GM21360 (cell line): ENCODE measurements at regions not wholly inside any gene's neighbourhood (a gene's known extent, or its start where the extent isn't known, plus 50 kb on each side); places are given as distances from the start of the nearest gene placed in this dataset.
"Not testable (repeated sequence)": the region's sequence is repeated elsewhere in the genome, so short reads cannot be mapped to it uniquely, and the experiment has no call there.

Experiments used
- ATAC-seq: cut with Tn5 transposase; IDR thresholded peaks from one replicate; pipeline ENCODE4 v1.9.1; 2021; ENCODE audit warnings: mild to moderate bottlenecking, moderate library complexity; ENCODE audit not compliant: unreplicated experiment

- no peak for ATAC-seq
These were observed 247.8 kb downstream of the BCL2 start for GRCh38 chr18:63071701-63072141.

DNA sequence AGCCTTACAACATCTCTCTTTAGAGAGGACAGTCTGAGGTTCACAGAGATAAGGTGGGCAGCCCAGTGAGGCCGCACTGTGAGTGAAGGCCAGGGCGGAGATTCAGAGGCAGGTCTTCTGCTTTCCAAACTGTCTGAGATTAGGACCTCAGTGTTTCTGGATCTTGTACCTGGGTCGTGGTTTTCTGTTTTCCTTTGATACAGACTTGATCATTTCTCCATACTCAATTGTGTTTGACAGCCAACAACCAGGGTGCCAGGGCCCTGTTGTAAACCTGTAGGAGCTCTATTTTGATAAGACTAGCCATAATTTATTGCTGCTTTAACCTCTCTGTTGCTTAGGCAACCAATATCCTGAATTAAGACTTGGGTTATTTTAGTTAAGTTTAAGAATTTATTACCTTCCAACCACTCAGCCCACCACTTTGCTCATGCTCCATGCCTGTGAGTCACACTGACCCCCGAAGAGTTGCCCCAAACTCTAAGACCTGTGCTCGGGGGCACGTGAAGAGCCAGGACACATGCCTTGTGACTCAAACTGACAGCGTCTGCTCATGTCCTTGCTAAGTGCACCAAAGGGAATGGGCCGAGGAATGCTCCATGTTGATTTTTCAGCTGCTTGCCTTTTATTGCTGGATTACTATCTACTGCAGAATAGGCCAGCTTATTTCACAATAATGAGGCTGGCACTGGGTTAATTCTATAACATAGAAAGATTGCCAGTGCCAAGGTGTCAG is 248.6 kb downstream of the BCL2 start:
- ATAC-seq, result no peak

- ATAC-seq, result no peak
These were observed 250.1 kb downstream of the BCL2 start for GRCh38 chr18:63069496-63069895.

GRCh38 chr18:63067939-63068338 is 251.6 kb downstream of the BCL2 start:
- no peak for ATAC-seq

DNA sequence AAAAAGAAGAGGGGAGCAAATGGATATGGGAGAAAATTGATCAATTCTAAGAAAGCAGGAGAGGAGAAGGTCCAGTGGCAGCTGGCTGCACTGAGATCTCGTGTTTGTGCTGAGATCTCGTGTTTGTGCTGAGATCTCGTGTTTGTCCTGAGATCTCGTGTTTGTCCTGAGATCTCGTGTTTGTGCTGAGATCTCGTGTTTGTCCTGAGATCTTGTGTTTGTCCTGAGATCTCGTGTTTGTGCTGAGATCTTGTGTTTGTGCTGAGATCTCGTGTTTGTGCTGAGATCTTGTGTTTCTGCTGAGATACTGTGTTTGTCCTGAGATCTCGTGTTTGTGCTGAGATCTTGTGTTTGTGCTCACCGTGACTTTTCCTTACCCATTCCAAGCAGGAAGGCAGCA is 254.4 kb downstream of the BCL2 start:
- ATAC-seq, result no peak

- ATAC-seq, result no peak
These were observed 256.4 kb downstream of the BCL2 start for GRCh38 chr18:63063171-63063570.

GRCh38 chr18:63062246-63062645 is 257.3 kb downstream of the BCL2 start:
- ATAC-seq, result no peak

DNA sequence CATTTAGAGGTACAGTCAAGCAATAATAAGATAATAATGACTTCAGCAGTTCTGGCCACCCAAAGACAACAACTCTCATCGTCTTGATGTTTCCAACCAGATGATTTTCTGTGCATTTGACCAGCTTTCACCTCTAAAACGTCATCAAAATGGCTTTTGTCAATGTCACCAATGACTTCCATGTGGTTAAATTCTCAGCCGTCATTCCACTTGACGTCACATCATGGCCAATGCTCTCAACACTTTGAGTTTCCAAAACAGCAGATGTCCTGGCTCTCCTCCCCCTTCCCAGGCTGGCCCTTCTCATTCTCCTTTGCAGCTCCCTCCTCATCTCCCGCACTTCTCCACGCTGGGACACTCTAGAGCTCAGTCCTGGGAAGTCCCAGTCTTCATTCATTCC is 258.3 kb downstream of the BCL2 start:
- ATAC-seq, result no peak

DNA sequence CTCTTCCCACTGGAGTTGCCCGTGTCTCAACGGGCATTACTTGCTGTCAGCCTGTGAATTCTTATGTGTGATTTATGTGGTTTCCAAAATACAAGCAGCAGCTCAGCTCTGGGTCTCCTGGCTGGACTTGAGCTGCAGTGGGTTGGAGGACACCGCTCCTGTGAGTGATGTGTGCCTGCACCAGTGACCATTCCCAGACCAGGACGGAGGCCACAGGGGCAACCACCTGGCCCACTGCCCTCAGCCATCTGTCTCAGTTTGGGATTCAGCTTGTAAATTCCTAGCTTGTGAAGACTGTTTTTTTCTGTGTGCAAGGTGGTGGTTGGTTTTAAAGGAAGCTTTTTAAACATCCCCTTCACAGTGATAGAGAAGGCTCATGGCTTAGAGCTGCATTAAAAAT is 261.0 kb downstream of the BCL2 start:
- ATAC-seq, result no peak

DNA sequence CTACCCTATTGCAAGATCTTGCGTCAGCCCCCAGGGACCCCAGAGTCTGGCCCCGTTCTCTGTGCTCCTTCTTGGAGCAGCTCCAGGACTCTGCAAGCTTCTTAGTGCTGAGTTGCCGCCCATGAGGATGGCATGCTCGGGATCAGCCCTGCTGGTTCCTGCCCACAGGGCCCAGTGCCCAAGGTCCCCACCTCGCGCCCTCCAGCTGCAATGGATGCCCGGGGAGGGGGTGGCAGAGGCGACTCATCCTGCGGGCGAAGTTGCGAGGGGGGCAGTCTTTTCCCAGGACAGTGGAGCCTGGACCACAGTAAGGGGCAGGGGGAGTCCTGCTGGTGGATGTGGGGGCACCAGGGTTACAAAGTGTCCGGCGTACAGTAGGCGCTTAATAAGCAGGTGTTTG is 261.9 kb downstream of the BCL2 start:
- no peak for ATAC-seq

- no peak for ATAC-seq
These were observed 264.5 kb downstream of the BCL2 start for GRCh38 chr18:63054901-63055584.

GRCh38 chr18:63051928-63052327 is 267.6 kb downstream of the BCL2 start:
- ATAC-seq, result no peak

- not testable (repeated sequence) for ATAC-seq
These were observed 268.7 kb downstream of the BCL2 start for GRCh38 chr18:63050667-63051395.

DNA sequence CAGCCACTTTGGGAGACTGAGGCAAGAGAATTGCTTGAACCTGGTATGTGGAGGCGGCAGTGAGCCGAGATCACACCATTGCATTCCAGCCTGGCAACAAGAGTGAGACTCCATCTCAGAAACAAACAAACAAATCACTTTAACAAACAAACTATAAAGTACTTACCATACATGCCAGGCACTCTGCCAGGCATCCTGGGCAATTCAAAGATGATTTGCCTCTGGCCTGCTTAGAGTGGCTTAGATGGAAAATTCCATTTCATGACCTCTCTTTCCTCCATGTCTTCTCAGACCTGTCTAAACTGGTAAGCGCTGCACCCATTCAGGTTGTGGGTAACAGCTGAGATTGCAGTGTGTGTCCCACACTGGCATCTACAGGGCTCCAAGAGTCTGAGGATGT is 273.2 kb downstream of the BCL2 start:
- ATAC-seq, result no peak

DNA sequence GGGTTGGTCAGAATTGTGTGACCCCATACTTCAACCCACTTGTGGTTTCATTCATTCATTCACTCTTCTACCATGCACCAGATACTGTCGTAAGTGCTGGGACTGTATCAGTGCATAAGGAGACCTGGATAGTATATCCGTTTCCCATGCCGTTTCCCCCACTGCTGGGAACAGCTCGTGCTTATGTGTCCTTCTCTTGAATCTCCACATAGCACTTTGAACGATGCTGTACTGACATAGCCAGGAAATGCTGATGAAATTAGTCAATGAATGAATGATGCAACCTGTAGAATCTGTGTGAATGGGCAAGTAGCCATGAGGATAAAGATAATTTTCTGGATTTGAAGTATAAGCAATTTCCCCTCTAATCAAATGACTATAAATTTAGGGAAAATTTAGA is 276.1 kb downstream of the BCL2 start:
- no peak for ATAC-seq

DNA sequence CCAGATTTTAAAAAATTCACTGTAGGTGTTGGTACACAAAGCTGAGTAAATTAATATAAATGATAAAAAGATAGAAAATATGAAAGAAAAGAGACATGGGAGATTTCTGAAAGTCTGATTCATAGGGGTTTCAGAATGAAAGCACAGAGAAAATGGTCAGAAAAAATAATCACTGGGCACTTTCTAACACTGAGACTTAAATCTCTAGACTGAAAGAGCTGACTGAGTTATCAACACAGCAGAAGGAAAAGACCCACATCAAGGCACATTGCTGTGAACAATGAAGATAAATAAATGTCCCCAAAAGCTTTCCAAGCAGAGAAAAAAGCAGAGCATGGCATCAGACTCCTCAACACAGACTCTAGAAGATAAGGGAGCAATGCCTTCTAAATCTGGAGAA is 277.2 kb downstream of the BCL2 start:
- no peak for ATAC-seq

GRCh38 chr18:63040788-63041410 is 278.7 kb downstream of the BCL2 start:
- peak; percentile 56 for ATAC-seq

DNA sequence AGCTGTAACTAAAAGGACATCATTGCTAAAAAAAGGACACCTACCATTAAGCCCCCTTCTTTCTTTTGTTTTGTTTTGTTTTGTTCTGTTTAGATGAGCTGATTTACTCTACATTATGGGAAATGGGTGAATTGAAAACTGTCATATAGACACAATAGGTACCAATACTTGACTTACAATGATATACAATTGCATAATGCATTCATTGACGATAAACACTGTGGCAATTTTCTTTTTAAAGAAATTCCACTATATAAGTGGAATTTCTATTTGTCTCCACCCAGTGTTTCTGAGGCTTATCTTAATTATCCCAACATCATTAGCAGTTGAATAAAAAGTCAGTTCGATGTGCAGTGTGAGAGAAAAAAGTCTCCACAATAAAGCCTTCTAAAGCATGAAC is 282.1 kb downstream of the BCL2 start:
- no peak for ATAC-seq

DNA sequence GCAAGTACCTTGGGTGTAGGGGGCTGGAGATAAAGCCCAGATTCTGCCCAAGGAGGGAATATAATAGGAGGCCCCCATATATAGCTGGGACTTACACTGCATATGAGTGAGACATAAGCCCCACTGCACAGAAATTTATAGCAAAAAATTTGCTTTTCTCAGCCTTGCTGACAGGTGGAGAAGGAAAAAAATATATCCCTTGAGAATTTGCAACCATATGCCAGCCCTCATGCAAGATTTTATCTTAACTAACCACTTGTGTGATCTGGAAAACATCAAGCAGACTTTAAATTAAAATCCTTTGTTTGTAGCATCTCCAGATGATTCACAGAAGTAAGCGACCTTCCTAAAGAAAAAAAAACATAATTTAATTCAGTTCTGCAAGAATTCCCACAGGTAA is 288.2 kb downstream of the BCL2 start:
- ATAC-seq, result no peak
